ENCODE measurements at regions not wholly inside any gene's neighbourhood (a gene's known extent, or its start where the extent isn't known, plus 50 kb on each side); places are given as distances from the start of the nearest gene placed in this dataset.

DNA sequence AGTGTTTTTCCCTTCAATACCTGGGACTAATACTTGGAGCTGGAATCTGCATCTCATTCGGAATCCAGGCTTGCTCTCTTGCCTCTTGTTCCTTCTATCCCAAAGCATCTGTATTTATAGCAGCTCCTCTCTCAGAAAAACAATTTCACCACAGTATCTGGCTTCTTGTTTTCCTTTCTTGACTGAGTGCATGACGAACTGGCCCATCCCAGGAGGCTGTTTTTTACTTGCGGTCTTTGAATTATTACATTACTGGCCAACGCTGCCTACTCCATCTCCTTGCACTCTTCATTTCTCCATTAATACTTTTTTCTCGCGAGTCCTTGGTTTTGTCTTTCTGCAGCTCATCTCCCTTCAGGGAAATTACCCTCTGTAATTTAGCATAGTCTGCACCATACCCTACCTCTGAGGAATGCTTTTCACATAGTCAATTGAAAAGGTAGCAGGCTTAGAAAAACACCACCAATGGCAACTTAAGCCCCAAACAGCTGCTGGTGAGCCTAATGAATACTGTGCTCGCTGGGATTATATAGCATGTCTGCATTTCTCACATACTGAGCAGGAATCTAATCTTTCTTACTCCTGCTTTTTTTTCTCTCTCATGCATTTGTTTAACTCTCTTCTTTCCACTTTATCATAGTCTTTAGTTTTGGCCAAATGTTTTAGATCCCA, 277.4 kb upstream of the SESN3 start:
- TF ChIP-seq, protein P1, sequence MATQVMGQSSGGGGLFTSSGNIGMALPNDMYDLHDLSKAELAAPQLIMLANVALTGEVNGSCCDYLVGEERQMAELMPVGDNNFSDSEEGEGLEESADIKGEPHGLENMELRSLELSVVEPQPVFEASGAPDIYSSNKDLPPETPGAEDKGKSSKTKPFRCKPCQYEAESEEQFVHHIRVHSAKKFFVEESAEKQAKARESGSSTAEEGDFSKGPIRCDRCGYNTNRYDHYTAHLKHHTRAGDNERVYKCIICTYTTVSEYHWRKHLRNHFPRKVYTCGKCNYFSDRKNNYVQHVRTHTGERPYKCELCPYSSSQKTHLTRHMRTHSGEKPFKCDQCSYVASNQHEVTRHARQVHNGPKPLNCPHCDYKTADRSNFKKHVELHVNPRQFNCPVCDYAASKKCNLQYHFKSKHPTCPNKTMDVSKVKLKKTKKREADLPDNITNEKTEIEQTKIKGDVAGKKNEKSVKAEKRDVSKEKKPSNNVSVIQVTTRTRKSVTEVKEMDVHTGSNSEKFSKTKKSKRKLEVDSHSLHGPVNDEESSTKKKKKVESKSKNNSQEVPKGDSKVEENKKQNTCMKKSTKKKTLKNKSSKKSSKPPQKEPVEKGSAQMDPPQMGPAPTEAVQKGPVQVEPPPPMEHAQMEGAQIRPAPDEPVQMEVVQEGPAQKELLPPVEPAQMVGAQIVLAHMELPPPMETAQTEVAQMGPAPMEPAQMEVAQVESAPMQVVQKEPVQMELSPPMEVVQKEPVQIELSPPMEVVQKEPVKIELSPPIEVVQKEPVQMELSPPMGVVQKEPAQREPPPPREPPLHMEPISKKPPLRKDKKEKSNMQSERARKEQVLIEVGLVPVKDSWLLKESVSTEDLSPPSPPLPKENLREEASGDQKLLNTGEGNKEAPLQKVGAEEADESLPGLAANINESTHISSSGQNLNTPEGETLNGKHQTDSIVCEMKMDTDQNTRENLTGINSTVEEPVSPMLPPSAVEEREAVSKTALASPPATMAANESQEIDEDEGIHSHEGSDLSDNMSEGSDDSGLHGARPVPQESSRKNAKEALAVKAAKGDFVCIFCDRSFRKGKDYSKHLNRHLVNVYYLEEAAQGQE (IDR thresholded peaks at IDR 0.05; ENCODE audit: insufficient read depth in 1 of 2, low read depth in 2 of 2, low read length in 2 of 2): no peak
- TF ChIP-seq TAF1 (IDR thresholded peaks at IDR 0.05; ENCODE audit: borderline replicate concordance, insufficient read depth, low read length): no peak
